ENCODE measurements at regions not wholly inside any gene's neighbourhood (a gene's known extent, or its start where the extent isn't known, plus 50 kb on each side); places are given as distances from the start of the nearest gene placed in this dataset.

- no peak for DNase-seq (ENCODE audit: low spot score)
Measured at GRCh38 chr2:204234248-204234647, 297.7 kb downstream of the ICOS start.

GRCh38 chr2:204234879-204235278 is 298.3 kb downstream of the ICOS start:
- DNase-seq (ENCODE audit: low spot score), result no peak

- no peak for DNase-seq (ENCODE audit: low spot score)
Measured at GRCh38 chr2:204237416-204237815, 300.9 kb downstream of the ICOS start.

GRCh38 chr2:204239411-204240165 is 303.0 kb downstream of the ICOS start:
- DNase-seq (ENCODE audit: low spot score), result no peak

GRCh38 chr2:204240961-204241360 is 304.3 kb upstream of the PARD3B start:
- no peak for DNase-seq (ENCODE audit: low spot score)

- no peak for DNase-seq (ENCODE audit: low spot score)
Measured at GRCh38 chr2:204249437-204249836, 295.8 kb upstream of the PARD3B start.

GRCh38 chr2:204250692-204251091 is 294.6 kb upstream of the PARD3B start:
- DNase-seq (ENCODE audit: low spot score), result no peak

GRCh38 chr2:204251158-204251997 is 293.9 kb upstream of the PARD3B start:
- no peak for DNase-seq (ENCODE audit: low spot score)

- DNase-seq (ENCODE audit: low spot score), result no peak
Measured at GRCh38 chr2:204251998-204252376, 293.3 kb upstream of the PARD3B start.

- DNase-seq (ENCODE audit: low spot score), result no peak
Measured at GRCh38 chr2:204255071-204255470, 290.2 kb upstream of the PARD3B start.

- no peak for DNase-seq (ENCODE audit: low spot score)
Measured at GRCh38 chr2:204255526-204255925, 289.7 kb upstream of the PARD3B start.

GRCh38 chr2:204257781-204258180 is 287.5 kb upstream of the PARD3B start:
- DNase-seq (ENCODE audit: low spot score), result no peak

GRCh38 chr2:204258890-204259289 is 286.4 kb upstream of the PARD3B start:
- DNase-seq (ENCODE audit: low spot score), result no peak

GRCh38 chr2:204260162-204260877 is 285.0 kb upstream of the PARD3B start:
- DNase-seq (ENCODE audit: low spot score), result peak; percentile 74

GRCh38 chr2:204260901-204261300 is 284.4 kb upstream of the PARD3B start:
- no peak for DNase-seq (ENCODE audit: low spot score)

- DNase-seq (ENCODE audit: low spot score), result no peak
Measured at GRCh38 chr2:204261846-204262245, 283.4 kb upstream of the PARD3B start.

- no peak for DNase-seq (ENCODE audit: low spot score)
Measured at GRCh38 chr2:204264085-204264553, 281.2 kb upstream of the PARD3B start.

- no peak for DNase-seq (ENCODE audit: low spot score)
Measured at GRCh38 chr2:204264621-204265140, 280.6 kb upstream of the PARD3B start.

GRCh38 chr2:204265681-204266181 is 279.5 kb upstream of the PARD3B start:
- DNase-seq (ENCODE audit: low spot score), result no peak

GRCh38 chr2:204268458-204268857 is 276.8 kb upstream of the PARD3B start:
- DNase-seq (ENCODE audit: low spot score), result no peak

- DNase-seq (ENCODE audit: low spot score), result no peak
Measured at GRCh38 chr2:204268971-204269370, 276.3 kb upstream of the PARD3B start.

GRCh38 chr2:204272089-204272488 is 273.2 kb upstream of the PARD3B start:
- no peak for DNase-seq (ENCODE audit: low spot score)
